BJ (cell line): ENCODE measurements at regions not wholly inside any gene's neighbourhood (a gene's known extent, or its start where the extent isn't known, plus 50 kb on each side); places are given as distances from the start of the nearest gene placed in this dataset.

Experiments
- CTCF ChIA-PET: fragments of 350-600 bp; formaldehyde crosslinking; extraction: SDS; loops from one replicate; lab custom pipeline; 2021; ENCODE audit warnings: antibody characterized with exemption, inconsistent platforms; lab: Yijun Ruan, JAX
- POLR2A ChIA-PET: fragments of 300-600 bp; sonication (Branson Sonifier 250); formaldehyde crosslinking; extraction: SDS; loops from one replicate; lab custom pipeline; 2021; ENCODE audit warnings: antibody characterized with exemption; lab: Charles Lee
- DNase-seq: peaks from one replicate; pipeline ENCODE4 v3.0.0-alpha.2; 2011; ENCODE audit warnings: low read depth
- H3K27me3 ChIP-seq: 2 replicates; pipeline ENCODE4 v1.6.0; 2011; ENCODE audit warnings: low read length; ENCODE audit not compliant: control insufficient read depth, insufficient read depth
- H3K36me3 ChIP-seq: 2 replicates; pipeline ENCODE4 v1.5.1; 2011; ENCODE audit warnings: low read length; ENCODE audit not compliant: control insufficient read depth, insufficient read depth
- H3K4me3 ChIP-seq: 2 replicates; pipeline ENCODE4 v1.5.1; 2011; ENCODE audit warnings: low read depth, mild to moderate bottlenecking, control low read depth, low read length
- CTCF ChIP-seq: IDR thresholded peaks from 2 replicates; pipeline ENCODE4 v1.5.1; 2011; ENCODE audit warnings: low read depth, mild to moderate bottlenecking, control low read depth, inconsistent platforms, low read length, moderate library complexity; ENCODE audit not compliant: insufficient read depth

GRCh38 chr5:77909237-77909636 lies 133.1 kb upstream of the TBCA start:
- no peak for DNase-seq
- CTCF ChIA-PET: interaction anchor here (1.1 kb wide), 1 partner anchor 29 kb away, joined by 4 read pairs; no protein-coding TSS in a partner anchor
- Histone ChIP-seq H3K36me3 (no peaks in the 10 kb centered on the region), H3K27me3 (peaks cover 16% of the 10 kb centered on the region), H3K4me3 (no peak overlapping the region)
- POLR2A ChIA-PET: no interaction called here
- TF ChIP-seq CTCF: no peak

DNA sequence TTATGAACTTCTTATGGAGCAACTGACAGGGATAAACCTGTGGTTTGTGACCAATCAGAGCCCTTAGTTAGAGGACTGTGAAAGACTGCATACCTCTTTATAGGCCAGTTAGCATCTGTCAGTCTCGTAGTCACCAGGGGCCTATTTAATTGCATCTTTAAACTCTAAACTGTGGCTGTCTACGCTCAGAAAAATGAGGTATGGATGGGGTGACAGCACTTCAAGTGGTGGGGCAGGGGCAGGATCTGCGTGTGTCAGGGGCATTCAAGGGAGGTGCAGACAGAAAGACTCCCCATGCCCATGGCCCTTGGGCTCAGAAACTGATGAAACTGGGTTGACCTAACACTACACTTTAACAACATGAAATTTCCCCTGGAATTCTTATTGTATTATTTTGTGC lies 132.6 kb upstream of the TBCA start:
- ChIA-PET CTCF (interaction anchor here (1.1 kb wide), 1 partner anchor 29 kb away, joined by 4 read pairs; no protein-coding TSS in a partner anchor), POLR2A (no interaction called here)
- Histone ChIP-seq H3K36me3 (no peaks in the 10 kb centered on the region), H3K4me3 (no peak overlapping the region), H3K27me3 (peaks cover 15% of the 10 kb centered on the region)
- TF ChIP-seq CTCF: no peak
- no peak for DNase-seq

DNA sequence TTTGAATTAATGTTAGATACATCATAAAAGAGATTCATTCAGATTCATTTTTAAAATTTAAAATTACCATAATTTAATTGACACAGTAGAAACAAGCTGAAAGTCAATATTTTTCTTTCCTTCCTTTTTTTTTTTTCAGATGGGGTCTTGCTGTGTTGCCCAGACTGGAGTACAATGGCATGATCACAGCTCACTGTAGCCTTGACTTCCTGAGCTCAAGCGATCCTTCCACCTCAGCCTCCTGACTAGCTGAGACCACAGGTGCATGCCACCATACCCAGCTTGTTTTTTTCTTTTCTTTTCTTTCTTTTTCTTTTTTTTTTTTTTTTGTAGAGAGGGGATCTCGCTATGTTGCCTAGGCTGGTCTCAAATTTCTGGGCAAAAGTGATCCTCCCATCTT lies 131.6 kb upstream of the TBCA start:
- no peak for TF ChIP-seq CTCF
- POLR2A ChIA-PET: no interaction called here
- Histone ChIP-seq H3K27me3 (peaks cover 8% of the 10 kb centered on the region), H3K4me3 (no peak overlapping the region), H3K36me3 (no peaks in the 10 kb centered on the region)
- no peak for DNase-seq
- CTCF ChIA-PET: interaction anchor here (0.6 kb wide), 1 partner anchor 226 kb away, joined by 3 read pairs; no protein-coding TSS in a partner anchor

GRCh38 chr5:77906806-77907205 lies 130.7 kb upstream of the TBCA start:
- ChIA-PET POLR2A (no interaction called here), CTCF (interaction anchor here (1.2 kb wide), 1 partner anchor 57 kb away, joined by 3 read pairs; no protein-coding TSS in a partner anchor)
- no peak for TF ChIP-seq CTCF
- no peaks in the 10 kb centered on the region for H3K36me3 ChIP-seq
- peaks cover 4% of the 10 kb centered on the region; the same call in 1 of the 2 replicates for H3K27me3 ChIP-seq
- no peak overlapping the region for H3K4me3 ChIP-seq
- DNase-seq: no peak

GRCh38 chr5:77904362-77904761 lies 128.2 kb upstream of the TBCA start:
- Histone ChIP-seq H3K4me3 (no peak overlapping the region), H3K27me3 (peaks cover 2% of the 10 kb centered on the region; the same call in 1 of the 2 replicates), H3K36me3 (no peaks in the 10 kb centered on the region)
- TF ChIP-seq CTCF: no peak
- ChIA-PET POLR2A (no interaction called here), CTCF (interaction anchor here (1.1 to 1.2 kb wide), 2 partner anchors 15 to 60 kb away, joined by 3 read pairs; no protein-coding TSS in a partner anchor)
- DNase-seq: no peak
